Erythroblast (primary cell): ENCODE measurements at regions not wholly inside any gene's neighbourhood (a gene's known extent, or its start where the extent isn't known, plus 50 kb on each side); places are given as distances from the start of the nearest gene placed in this dataset.

Experiments
- GATA1 ChIP-seq: IDR thresholded peaks from 2 replicates; pipeline ENCODE4 v1.6.1; 2011; ENCODE audit warnings: low read depth, mild to moderate bottlenecking, control low read depth, low read length, moderate library complexity
- POLR2A ChIP-seq: IDR thresholded peaks from 2 replicates; pipeline ENCODE4 v1.6.1; 2011; ENCODE audit warnings: mild to moderate bottlenecking, low read length

GRCh38 chr4:37747772-37748330 is 61.7 kb upstream of the RELL1 start:
- TF ChIP-seq POLR2A (no peak), GATA1 (no peak)
